SK-N-SH (cell line): ENCODE measurements at regions not wholly inside any gene's neighbourhood (a gene's known extent, or its start where the extent isn't known, plus 50 kb on each side); places are given as distances from the start of the nearest gene placed in this dataset.

Experiments
- CTCF ChIA-PET: fragments of 300-600, 350-600 bp; formaldehyde crosslinking; extraction: SDS; loops from one replicate; lab custom pipeline; 2021; lab: Yijun Ruan, JAX
- POLR2A ChIA-PET: fragments of 350-600 bp; sonication (Branson Sonifier 250); formaldehyde crosslinking; extraction: SDS; loops from one replicate; lab custom pipeline; 2020; ENCODE audit warnings: antibody characterized with exemption, inconsistent platforms; lab: Yijun Ruan, JAX
- DNase-seq: peaks from one replicate; pipeline ENCODE4 v3.0.0; 2012
- H2AFZ ChIP-seq: fragments of 200-600 bp; sonication (generic); 2 replicates; pipeline ENCODE4 v1.8.1; 2016; ENCODE audit warnings: antibody characterized with exemption, mild to moderate bottlenecking, low read depth
- H3F3A ChIP-seq: fragments of 200-600 bp; sonication (generic); replicated peaks from 2 replicates; pipeline ENCODE3; 2016; ENCODE audit warnings: antibody characterized with exemption, mild to moderate bottlenecking; ENCODE audit not compliant: insufficient read depth
- H3K27ac ChIP-seq, 2 experiments: fragments of 200-500 bp in 1 of 2; fragments of 200-600 bp in 1 of 2; sonication (Bioruptor generic) in 1 of 2; sonication (generic), shearing (Covaris generic) in 1 of 2; 2 replicates each; pipeline versions ENCODE4 v1.5.1 to v1.6.1; 2014 to 2016; ENCODE audit warnings: low read depth in 2 of 2, inconsistent platforms in 1 of 2, low read length in 1 of 2, mild to moderate bottlenecking in 1 of 2, mixed read lengths in 1 of 2
- H3K27me3 ChIP-seq: fragments of 200-600 bp; sonication (generic), shearing (Covaris generic); 2 replicates; pipeline ENCODE4 v1.6.1; 2016; ENCODE audit warnings: mixed run types; ENCODE audit not compliant: insufficient read depth
- H3K36me3 ChIP-seq, 2 experiments: fragments of 200-500 bp in 1 of 2; fragments of 200-600 bp in 1 of 2; sonication (Bioruptor generic) in 1 of 2; sonication (generic) in 1 of 2; replicated peaks in 1 of 2; 2 replicates each; pipeline versions ENCODE3 to v1.5.1; 2014 to 2016; ENCODE audit warnings: low read length in 1 of 2, mild to moderate bottlenecking in 1 of 2; ENCODE audit not compliant: insufficient read depth in 2 of 2, control insufficient read depth in 1 of 2
- H3K4me1 ChIP-seq, 2 experiments: fragments of 200-500 bp in 1 of 2; fragments of 200-600 bp in 1 of 2; sonication (Bioruptor generic) in 1 of 2; sonication (generic), shearing (Covaris generic) in 1 of 2; 2 replicates each; pipeline versions ENCODE4 v1.5.1 to v1.6.1; 2014 to 2016; ENCODE audit warnings: low read depth in 1 of 2, low read length in 1 of 2, mixed run types in 1 of 2; ENCODE audit not compliant: insufficient read depth in 2 of 2, control insufficient read depth in 1 of 2
- H3K4me2 ChIP-seq: fragments of 200-600 bp; sonication (generic), shearing (Covaris generic); 2 replicates; pipeline ENCODE4 v1.6.1; 2017; ENCODE audit warnings: mixed run types
- H3K4me3 ChIP-seq, 2 experiments: fragments of 200-500 bp in 1 of 2; fragments of 200-600 bp in 1 of 2; sonication (Bioruptor generic) in 1 of 2; sonication (generic), shearing (Covaris generic) in 1 of 2; 2 replicates each; pipeline versions ENCODE4 v1.5.1 to v1.8.1; 2014 to 2016; ENCODE audit warnings: low read depth in 2 of 2, inconsistent platforms in 1 of 2, low read length in 1 of 2, mild to moderate bottlenecking in 1 of 2, mixed read lengths in 1 of 2, moderate library complexity in 1 of 2
- H3K79me2 ChIP-seq: fragments of 200-600 bp; sonication (generic); 2 replicates; pipeline ENCODE4 v1.8.1; 2017; ENCODE audit warnings: mild to moderate bottlenecking; ENCODE audit not compliant: insufficient read depth
- H3K9ac ChIP-seq: fragments of 200-600 bp; sonication (generic); 2 replicates; pipeline ENCODE4 v1.6.1; 2017; ENCODE audit warnings: mixed run types
- H3K9me2 ChIP-seq: fragments of 200-600 bp; sonication (generic); 2 replicates; pipeline ENCODE4 v1.6.1; 2017; ENCODE audit warnings: mixed run types
- H3K9me3 ChIP-seq: fragments of 200-600 bp; sonication (generic); 2 replicates; pipeline ENCODE4 v1.6.1; 2017; ENCODE audit warnings: mixed run types, mild to moderate bottlenecking, moderate library complexity
- H4K20me1 ChIP-seq: fragments of 200-600 bp; sonication (generic); 2 replicates; pipeline ENCODE4 v1.6.1; 2017; ENCODE audit warnings: mild to moderate bottlenecking, mixed run types; ENCODE audit not compliant: insufficient read depth
- CHD2 ChIP-seq: fragments of 150-350 bp; IDR thresholded peaks from 2 replicates; pipeline ENCODE4 v1.6.1; 2018; ENCODE audit warnings: low read length; ENCODE audit not compliant: partially characterized antibody
- CTCF ChIP-seq: fragments of 200-600 bp; sonication (generic); IDR thresholded peaks from 2 replicates; pipeline ENCODE4 v1.6.1; 2017; ENCODE audit warnings: antibody characterized with exemption, mild to moderate bottlenecking, moderate library complexity
- ELF1 ChIP-seq: IDR thresholded peaks from 2 replicates; pipeline ENCODE4 v1.4.0; 2012
- EZH2phosphoT487 ChIP-seq: fragments of 200-600 bp; sonication (generic); IDR thresholded peaks from 2 replicates; pipeline ENCODE4 v1.6.1; 2017; ENCODE audit warnings: low read depth, mixed run types, mild to moderate bottlenecking, antibody characterized with exemption, moderate library complexity, borderline replicate concordance
- FOSL2 ChIP-seq: IDR thresholded peaks from 2 replicates; pipeline ENCODE4 v1.4.0; 2012; ENCODE audit warnings: low read depth, mild to moderate bottlenecking, moderate library complexity, borderline replicate concordance
- FOXM1 ChIP-seq: IDR thresholded peaks from 2 replicates; pipeline ENCODE4 v1.4.0; 2012; ENCODE audit warnings: low read depth, mild to moderate bottlenecking
- IRF3 ChIP-seq: fragments of 150-350 bp; IDR thresholded peaks from 2 replicates; pipeline ENCODE4 v1.6.1; 2016; ENCODE audit warnings: mild to moderate bottlenecking, low read depth, low read length
- JUND ChIP-seq: IDR thresholded peaks from 2 replicates; pipeline ENCODE4 v1.4.0; 2012
- MAX ChIP-seq: IDR thresholded peaks from 2 replicates; pipeline ENCODE4 v1.4.0; 2012; ENCODE audit warnings: low read depth
- NRF1 ChIP-seq: IDR thresholded peaks from 2 replicates; pipeline ENCODE4 v1.6.1; 2012; ENCODE audit warnings: low read depth, mild to moderate bottlenecking, low read length
- POLR2AphosphoS5 ChIP-seq: IDR thresholded peaks from 2 replicates; pipeline ENCODE4 v1.6.1; 2012; ENCODE audit warnings: low read depth, low read length
- RAD21 ChIP-seq: IDR thresholded peaks from 2 replicates; pipeline ENCODE4 v1.6.1; 2012; ENCODE audit warnings: mild to moderate bottlenecking, low read length
- REST ChIP-seq: IDR thresholded peaks from 2 replicates; pipeline ENCODE4 v1.6.1; 2012; ENCODE audit warnings: mild to moderate bottlenecking, low read depth, low read length, moderate library complexity
- RXRA ChIP-seq: IDR thresholded peaks from 2 replicates; pipeline ENCODE4 v1.4.0; 2012; ENCODE audit warnings: low read depth, mild to moderate bottlenecking, borderline replicate concordance
- SIN3A ChIP-seq: IDR thresholded peaks from 2 replicates; pipeline ENCODE4 v1.6.1; 2012; ENCODE audit warnings: low read depth, mild to moderate bottlenecking, low read length, moderate library complexity, borderline replicate concordance
- TAF1 ChIP-seq: IDR thresholded peaks from 2 replicates; pipeline ENCODE4 v1.6.1; 2012; ENCODE audit warnings: low read depth, mild to moderate bottlenecking, low read length, moderate library complexity, borderline replicate concordance
- TCF12 ChIP-seq: IDR thresholded peaks from 2 replicates; pipeline ENCODE4 v1.4.0; 2012
- USF2 ChIP-seq: fragments of 150-350 bp; IDR thresholded peaks from 2 replicates; pipeline ENCODE4 v1.6.1; 2017; ENCODE audit warnings: antibody characterized with exemption, low read length, low read depth, borderline replicate concordance
- ZBTB33 ChIP-seq: IDR thresholded peaks from 2 replicates; pipeline ENCODE4 v1.4.0; 2012; ENCODE audit warnings: low read depth, borderline replicate concordance
- WGBS: methylation state at CpG from one replicate; pipeline ENCODE4 v1.1.6; 2017; ENCODE audit warnings: low lambda C conversion rate; 5-methylcytosine and 5-hydroxymethylcytosine counted together

GRCh38 chr10:107865691-107866090 lies 701.2 kb upstream of the SORCS1 start:
- DNase-seq, result no peak
- no peaks in the 10 kb centered on the region for H3K9me3 ChIP-seq
- no peaks in the 10 kb centered on the region for H3K79me2 ChIP-seq
- H3K27me3 ChIP-seq, result no peaks in the 10 kb centered on the region
- H3K36me3 ChIP-seq, result no peaks in the 10 kb centered on the region
- H3K27ac ChIP-seq, result no peak overlapping the region
- POLR2A ChIA-PET, result no interaction called here
- H3F3A ChIP-seq, result no peaks in the 10 kb centered on the region
- H4K20me1 ChIP-seq, result no peaks in the 10 kb centered on the region
- TF ChIP-seq JUND (no peak), MAX (no peak), EZH2phosphoT487 (no peak), ELF1 (no peak), RAD21 (no peak), FOSL2 (no peak), CHD2 (no peak), TAF1 (no peak)
- no peak overlapping the region for H3K4me3 ChIP-seq
- no peaks in the 10 kb centered on the region for H3K4me1 ChIP-seq
- H3K9ac ChIP-seq, result no peak overlapping the region
- H3K4me2 ChIP-seq, result no peak overlapping the region
- no peak overlapping the region for H2AFZ ChIP-seq
- H3K9me2 ChIP-seq, result no peaks in the 10 kb centered on the region
- WGBS, result 55% methylated on average over 6 of the region's 6 CpGs
- CTCF ChIA-PET, result no interaction called here

DNA sequence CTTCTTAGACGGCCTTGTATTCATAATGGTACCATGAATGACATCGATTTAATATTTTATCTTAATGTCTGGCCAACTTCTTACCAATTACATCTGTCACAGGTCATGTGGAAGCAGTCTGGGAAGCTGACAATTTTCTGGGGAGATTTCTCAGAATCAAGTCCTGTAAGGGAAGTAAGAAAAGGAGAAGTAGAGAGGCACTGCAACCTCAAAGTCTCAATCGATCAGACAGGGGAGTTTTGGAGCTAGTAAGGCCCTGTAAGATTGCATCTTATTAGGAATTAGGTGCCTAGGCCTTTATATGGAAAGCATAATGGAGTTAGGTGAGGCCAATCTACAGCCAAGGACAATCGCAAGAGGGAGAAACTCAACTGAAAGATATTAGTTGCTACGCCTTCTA lies 694.6 kb upstream of the SORCS1 start:
- Histone ChIP-seq H3K36me3 (no peaks in the 10 kb centered on the region), H3K4me3 (no peak overlapping the region), H3K9me2 (no peaks in the 10 kb centered on the region), H4K20me1 (no peaks in the 10 kb centered on the region), H3K27ac (no peak overlapping the region)
- TF ChIP-seq RXRA (no peak), ZBTB33 (no peak), CHD2 (no peak), SIN3A (no peak), USF2 (no peak), REST (no peak), IRF3 (no peak), TCF12 (no peak), POLR2AphosphoS5 (no peak), FOXM1 (no peak), FOSL2 (no peak), CTCF (no peak), TAF1 (no peak), NRF1 (no peak), EZH2phosphoT487 (no peak)
- TF ChIP-seq, all 33 proteins: peak for 0
- no peak overlapping the region for H3K9ac ChIP-seq
- no peaks in the 10 kb centered on the region for H3K27me3 ChIP-seq
- no peaks in the 10 kb centered on the region for H3K79me2 ChIP-seq
- DNase-seq, result no peak
- CTCF ChIA-PET, result interaction anchor here (1.3 kb wide), 1 partner anchor 13 kb away, joined by 4 read pairs; no protein-coding TSS in a partner anchor
- H3K4me2 ChIP-seq, result no peak overlapping the region
- H3K4me1 ChIP-seq, result no peaks in the 10 kb centered on the region
- no peak overlapping the region for H2AFZ ChIP-seq
- H3K9me3 ChIP-seq, result no peaks in the 10 kb centered on the region
- WGBS, result 35% methylated on average over 5 of the region's 5 CpGs
- H3F3A ChIP-seq, result no peaks in the 10 kb centered on the region
- POLR2A ChIA-PET, result no interaction called here
